H9 (cell line): ENCODE measurements at regions not wholly inside any gene's neighbourhood (a gene's known extent, or its start where the extent isn't known, plus 50 kb on each side); places are given as distances from the start of the nearest gene placed in this dataset.

Experiments
- DNase-seq: peaks from one replicate; pipeline ENCODE4 v3.0.0-alpha.2; 2017
- H2AFZ ChIP-seq: one replicate; pipeline ENCODE4 v1.6.1; 2013; ENCODE audit warnings: mild to moderate bottlenecking, low read length, control low read depth, moderate library complexity
- H2AK5ac ChIP-seq: 2 replicates; pipeline ENCODE4 v1.6.1; 2013; ENCODE audit warnings: low read length, control low read depth, mixed read lengths; ENCODE audit not compliant: insufficient read length
- H2BK120ac ChIP-seq: one replicate; pipeline ENCODE4 v1.6.1; 2013; ENCODE audit warnings: low read depth, mild to moderate bottlenecking, low read length, control low read depth, inconsistent platforms; ENCODE audit not compliant: poor library complexity, severe bottlenecking
- H2BK12ac ChIP-seq: 2 replicates; pipeline ENCODE4 v1.6.1; 2013; ENCODE audit warnings: low read length, control low read depth, mixed read lengths, low read depth; ENCODE audit not compliant: insufficient read length
- H2BK15ac ChIP-seq: 2 replicates; pipeline ENCODE4 v1.6.1; 2013; ENCODE audit warnings: low read depth, low read length, control low read depth
- H2BK20ac ChIP-seq: one replicate; pipeline ENCODE4 v1.6.1; 2013; ENCODE audit warnings: low read depth, mild to moderate bottlenecking, low read length, control low read depth, inconsistent platforms; ENCODE audit not compliant: poor library complexity, severe bottlenecking
- H2BK5ac ChIP-seq: 2 replicates; pipeline ENCODE4 v1.6.1; 2013; ENCODE audit warnings: low read length, control low read depth, mixed read lengths; ENCODE audit not compliant: insufficient read length
- H3K14ac ChIP-seq: 2 replicates; pipeline ENCODE4 v1.6.1; 2013; ENCODE audit warnings: low read length, control low read depth; ENCODE audit not compliant: insufficient read depth
- H3K18ac ChIP-seq: 2 replicates; pipeline ENCODE4 v1.6.1; 2013; ENCODE audit warnings: low read depth, mild to moderate bottlenecking, mixed read lengths, low read length, control low read depth; ENCODE audit not compliant: insufficient read length
- H3K23ac ChIP-seq: 2 replicates; pipeline ENCODE4 v1.6.1; 2013; ENCODE audit warnings: low read length, control low read depth, mixed read lengths, low read depth; ENCODE audit not compliant: insufficient read length
- H3K23me2 ChIP-seq: 2 replicates; pipeline ENCODE4 v1.6.1; 2013; ENCODE audit warnings: low read depth, mild to moderate bottlenecking, mixed read lengths, low read length, control low read depth; ENCODE audit not compliant: insufficient read length, poor library complexity, severe bottlenecking
- H3K27ac ChIP-seq: 2 replicates; pipeline ENCODE4 v1.5.1; 2013; ENCODE audit warnings: low read length, control low read depth, mixed read lengths, low read depth; ENCODE audit not compliant: insufficient read length
- H3K27me3 ChIP-seq: 2 replicates; pipeline ENCODE4 v1.6.1; 2013; ENCODE audit warnings: low read length, control low read depth, inconsistent platforms; ENCODE audit not compliant: insufficient read depth
- H3K4ac ChIP-seq: 2 replicates; pipeline ENCODE4 v1.6.1; 2013; ENCODE audit warnings: low read depth, mild to moderate bottlenecking, control low read depth, inconsistent platforms, low read length, moderate library complexity
- H3K4me1 ChIP-seq: 2 replicates; pipeline ENCODE4 v1.6.1; 2013; ENCODE audit warnings: low read length, control low read depth, inconsistent platforms; ENCODE audit not compliant: insufficient read depth
- H3K4me2 ChIP-seq: 2 replicates; pipeline ENCODE4 v1.6.1; 2013; ENCODE audit warnings: low read length, control low read depth, mixed read lengths; ENCODE audit not compliant: insufficient read length, insufficient read depth
- H3K56ac ChIP-seq: 2 replicates; pipeline ENCODE4 v1.6.1; 2013; ENCODE audit warnings: low read depth, mild to moderate bottlenecking, mixed read lengths, low read length, control low read depth; ENCODE audit not compliant: insufficient read length
- H3K79me1 ChIP-seq: 2 replicates; pipeline ENCODE4 v1.6.1; 2013; ENCODE audit warnings: low read depth, mild to moderate bottlenecking, moderate library complexity, low read length, control low read depth, inconsistent platforms; ENCODE audit not compliant: insufficient read depth, poor library complexity, severe bottlenecking
- H3K79me2 ChIP-seq: 2 replicates; pipeline ENCODE4 v1.6.1; 2013; ENCODE audit warnings: low read length, control low read depth, inconsistent platforms; ENCODE audit not compliant: insufficient read depth
- H3K9ac ChIP-seq: 2 replicates; pipeline ENCODE4 v1.6.1; 2013; ENCODE audit warnings: low read length, control low read depth, mixed read lengths; ENCODE audit not compliant: insufficient read length; ENCODE audit errors: extremely low read depth
- H3K9me3 ChIP-seq: one replicate; pipeline ENCODE4 v1.6.1; 2013; ENCODE audit warnings: low read depth, low read length, inconsistent platforms; ENCODE audit not compliant: control insufficient read depth
- H3T11ph ChIP-seq: one replicate; pipeline ENCODE4 v1.6.1; 2013; ENCODE audit warnings: mild to moderate bottlenecking, low read length, control low read depth, inconsistent platforms
- H4K20me1 ChIP-seq: one replicate; pipeline ENCODE4 v1.6.1; 2013; ENCODE audit not compliant: control insufficient read depth, insufficient read length, insufficient read depth
- H4K5ac ChIP-seq: 2 replicates; pipeline ENCODE4 v1.6.1; 2013; ENCODE audit warnings: low read depth, mild to moderate bottlenecking, mixed read lengths, low read length, control low read depth; ENCODE audit not compliant: insufficient read length
- H4K8ac ChIP-seq: replicated peaks from 2 replicates; pipeline ENCODE4 v1.6.1; 2013; ENCODE audit warnings: low read length, control low read depth, mixed read lengths, low read depth; ENCODE audit not compliant: insufficient read length
- H4K91ac ChIP-seq: 2 replicates; pipeline ENCODE4 v1.6.1; 2013; ENCODE audit warnings: low read depth, mild to moderate bottlenecking, moderate library complexity, mixed read lengths, low read length, control low read depth; ENCODE audit not compliant: insufficient read length
- H3K27ac Mint-ChIP-seq, 3 experiments: 2 replicates in 2 of 3; 3 replicates in 1 of 3; pipeline ENCODE4 v1.8.0; 2020 to 2021; ENCODE audit warnings: mixed read lengths in 3 of 3, mild to moderate bottlenecking in 1 of 3, moderate library complexity in 1 of 3
- H3K27me3 Mint-ChIP-seq: 2 replicates; pipeline ENCODE4 v1.8.0; 2021; ENCODE audit warnings: low read depth, mild to moderate bottlenecking, moderate library complexity, mixed read lengths
- H3K36me3 Mint-ChIP-seq, 3 experiments: 2 replicates in 2 of 3; 3 replicates in 1 of 3; pipeline ENCODE4 v1.8.0; 2020 to 2021; ENCODE audit warnings: low read depth in 3 of 3, mixed read lengths in 3 of 3; ENCODE audit not compliant: insufficient read depth in 1 of 3
- H3K4me1 Mint-ChIP-seq, 2 experiments: 2 replicates each; pipeline ENCODE4 v1.8.0; 2020; ENCODE audit warnings: mixed read lengths in 2 of 2
- H3K4me3 Mint-ChIP-seq, 2 experiments: 2 replicates in 1 of 2; 3 replicates in 1 of 2; pipeline ENCODE4 v1.8.0; 2020 to 2021; ENCODE audit warnings: mild to moderate bottlenecking in 2 of 2, mixed read lengths in 2 of 2, moderate library complexity in 1 of 2
- H3K9me3 Mint-ChIP-seq, 2 experiments: 2 replicates in 1 of 2; 3 replicates in 1 of 2; pipeline ENCODE4 v1.8.0; 2020; ENCODE audit warnings: mild to moderate bottlenecking in 2 of 2, mixed read lengths in 2 of 2, moderate library complexity in 1 of 2
- CTCF ChIP-seq: fragments of 200-600 bp; sonication (generic); conservative IDR thresholded peaks from 3 replicates; pipeline ENCODE4 v1.8.0; 2021; ENCODE audit warnings: antibody characterized with exemption, mild to moderate bottlenecking
- WGBS: extraction: QIAGEN DNeasy Blood & Tissue Kit; methylation state at CpG from one replicate; pipeline ENCODE4 v1.1.7; 2013; ENCODE audit warnings: missing lambda C conversion rate, low lambda C conversion rate, mixed read lengths; ENCODE audit not compliant: insufficient read length; ENCODE audit errors: extremely low coverage; 5-methylcytosine and 5-hydroxymethylcytosine counted together

DNA sequence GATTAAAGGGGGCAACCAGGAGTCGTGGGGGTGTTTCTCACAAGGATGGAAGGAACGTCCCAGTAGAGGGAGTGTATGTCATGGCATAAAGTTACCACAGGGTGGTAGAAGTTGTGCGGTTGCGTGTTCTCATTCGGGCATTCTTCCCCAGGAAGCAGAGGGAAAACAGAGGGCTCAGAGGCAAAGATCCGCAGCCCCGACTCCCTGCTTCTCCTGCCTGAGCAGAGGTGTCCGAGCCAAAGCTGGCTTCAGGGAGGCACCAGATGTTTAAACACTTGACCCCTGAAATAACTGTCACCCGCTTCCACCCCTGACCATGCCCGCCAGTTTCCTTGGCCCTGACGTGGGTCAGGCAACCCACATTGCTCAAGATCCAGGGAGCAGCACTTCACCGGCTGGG, 83.7 kb downstream of the EN1 start:
- no peaks in the 10 kb centered on the region for H3K9me3 Mint-ChIP-seq
- H3K79me1 ChIP-seq = no peaks in the 10 kb centered on the region
- H3K56ac ChIP-seq = no peak overlapping the region
- H3K9ac ChIP-seq = no peak overlapping the region
- no peak overlapping the region for H2AFZ ChIP-seq
- H3K27me3 Mint-ChIP-seq = peaks cover 76% of the 10 kb centered on the region
- H3K4me1 Mint-ChIP-seq = peaks cover 9 to 10% of the 10 kb centered on the region in 2 experiments
- H3T11ph ChIP-seq = no peak overlapping the region
- H3K9me3 ChIP-seq = no peaks in the 10 kb centered on the region
- no peak overlapping the region for H2AK5ac ChIP-seq
- H3K36me3 Mint-ChIP-seq = no peaks in the 10 kb centered on the region; a peak in 1 of 7 replicates
- H4K5ac ChIP-seq = no peak overlapping the region
- no peak overlapping the region for H3K14ac ChIP-seq
- no peaks in the 10 kb centered on the region for H3K79me2 ChIP-seq
- no peak overlapping the region for H3K23ac ChIP-seq
- no peak overlapping the region for H3K27ac Mint-ChIP-seq
- TF ChIP-seq CTCF = peak; percentile 75
- H3K4me2 ChIP-seq = no peak overlapping the region
- peak; percentile 73 for DNase-seq
- H2BK15ac ChIP-seq = no peak overlapping the region
- no peak overlapping the region for H3K4ac ChIP-seq
- no peak overlapping the region for H2BK20ac ChIP-seq
- no peak overlapping the region for H3K27ac ChIP-seq
- no peak overlapping the region for H3K18ac ChIP-seq
- no peak overlapping the region for H2BK12ac ChIP-seq
- H3K4me3 Mint-ChIP-seq = peak overlapping the region in 1 of 2 experiments; percentile 31; a peak in 2 of 5 replicates
- no peak overlapping the region for H2BK5ac ChIP-seq
- H4K20me1 ChIP-seq = no peaks in the 10 kb centered on the region
- no peak overlapping the region for H4K91ac ChIP-seq
- H3K27me3 ChIP-seq = no peaks in the 10 kb centered on the region
- no peak overlapping the region for H2BK120ac ChIP-seq
- no peak overlapping the region for H4K8ac ChIP-seq
- no peaks in the 10 kb centered on the region for H3K4me1 ChIP-seq
- no CpG with 5 or more reads among the region's 12 CpGs for WGBS
- no peaks in the 10 kb centered on the region for H3K23me2 ChIP-seq
